ENCODE measurements at regions not wholly inside any gene's neighbourhood (a gene's known extent, or its start where the extent isn't known, plus 50 kb on each side); places are given as distances from the start of the nearest gene placed in this dataset.

GRCh38 chr1:168991667-168992475 is 114.6 kb upstream of the ATP1B1 start:
- TF ChIP-seq CTCF (IDR thresholded peaks at IDR 0.05) (no peak), POLR2A (IDR thresholded peaks at IDR 0.05) (no peak)

All from testis (tissue), 2 donors.